HepG2 (cell line): ENCODE measurements at regions not wholly inside any gene's neighbourhood (a gene's known extent, or its start where the extent isn't known, plus 50 kb on each side); places are given as distances from the start of the nearest gene placed in this dataset.

Source experiments
- BORCS8-MEF2B ChIP-seq: sonication (generic); formaldehyde crosslinking; IDR thresholded peaks from 2 replicates; pipeline ENCODE4 v1.8.0; 2022; ENCODE audit warnings: mild to moderate bottlenecking, missing genetic modification reagents
- NCOA2 ChIP-seq: sonication (generic); formaldehyde crosslinking; IDR thresholded peaks from 2 replicates; pipeline ENCODE4 v1.8.0; 2022; ENCODE audit warnings: inconsistent platforms
- TF ChIP-seq, protein P1 (sequence below): sonication (generic); formaldehyde crosslinking; IDR thresholded peaks from 2 replicates; pipeline ENCODE4 v1.5.0; 2020; ENCODE audit warnings: mild to moderate bottlenecking, missing genetic modification reagents, moderate library complexity

DNA sequence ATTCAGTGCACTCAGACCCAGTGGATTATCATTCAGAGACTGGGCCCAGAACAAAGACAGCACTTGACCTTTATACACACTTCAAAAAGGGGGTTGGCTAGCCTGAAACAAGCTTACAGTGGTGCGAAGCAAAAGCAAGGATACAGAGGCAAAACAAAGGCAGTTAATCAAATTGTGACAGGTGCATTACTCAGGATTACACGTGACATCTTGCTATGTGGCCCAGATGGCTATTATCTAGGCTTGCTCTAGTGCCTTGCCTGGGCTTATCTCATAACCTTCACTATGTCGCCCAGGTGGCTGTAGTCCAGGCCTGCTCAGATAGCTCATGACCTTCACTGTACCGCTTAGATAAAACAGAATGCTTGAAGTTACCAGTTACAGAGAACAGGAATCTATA, 1092.1 kb upstream of the PRKX start:
- TF ChIP-seq BORCS8-MEF2B (CRISPR knock-in tag) (no peak), NCOA2 (CRISPR knock-in tag) (no peak)
- TF ChIP-seq, protein P1, sequence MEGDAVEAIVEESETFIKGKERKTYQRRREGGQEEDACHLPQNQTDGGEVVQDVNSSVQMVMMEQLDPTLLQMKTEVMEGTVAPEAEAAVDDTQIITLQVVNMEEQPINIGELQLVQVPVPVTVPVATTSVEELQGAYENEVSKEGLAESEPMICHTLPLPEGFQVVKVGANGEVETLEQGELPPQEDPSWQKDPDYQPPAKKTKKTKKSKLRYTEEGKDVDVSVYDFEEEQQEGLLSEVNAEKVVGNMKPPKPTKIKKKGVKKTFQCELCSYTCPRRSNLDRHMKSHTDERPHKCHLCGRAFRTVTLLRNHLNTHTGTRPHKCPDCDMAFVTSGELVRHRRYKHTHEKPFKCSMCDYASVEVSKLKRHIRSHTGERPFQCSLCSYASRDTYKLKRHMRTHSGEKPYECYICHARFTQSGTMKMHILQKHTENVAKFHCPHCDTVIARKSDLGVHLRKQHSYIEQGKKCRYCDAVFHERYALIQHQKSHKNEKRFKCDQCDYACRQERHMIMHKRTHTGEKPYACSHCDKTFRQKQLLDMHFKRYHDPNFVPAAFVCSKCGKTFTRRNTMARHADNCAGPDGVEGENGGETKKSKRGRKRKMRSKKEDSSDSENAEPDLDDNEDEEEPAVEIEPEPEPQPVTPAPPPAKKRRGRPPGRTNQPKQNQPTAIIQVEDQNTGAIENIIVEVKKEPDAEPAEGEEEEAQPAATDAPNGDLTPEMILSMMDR (CRISPR knock-in tag) = no peak
